CD4-positive, CD25-positive, alpha-beta regulatory T cell (primary cell): ENCODE measurements at regions not wholly inside any gene's neighbourhood (a gene's known extent, or its start where the extent isn't known, plus 50 kb on each side); places are given as distances from the start of the nearest gene placed in this dataset.
A peak's percentile ranks its signal among the peaks of the same experiment; 100 is the strongest.

Experiments
- ATAC-seq, 2 donors: fragments of 150-1000 bp; cut with Tn5 transposase; one replicate each; pipeline ENCODE4 v1.10.0; 2021; ENCODE audit warnings: low read depth in 2 of 2, moderate number of reproducible peaks in 2 of 2, moderate library complexity in 1 of 2
- DNase-seq, 3 donors: peaks; one replicate each; pipeline versions ENCODE4 v3.0.0 to v3.0.0-alpha.2; 2012 to 2022; ENCODE audit warnings: mixed read lengths in 1 of 3
- H3K27ac ChIP-seq: one replicate; pipeline ENCODE4 v1.7.0; 2013; ENCODE audit warnings: mild to moderate bottlenecking, low read length; ENCODE audit not compliant: insufficient read depth, poor library complexity, severe bottlenecking
- H3K27me3 ChIP-seq: one replicate; pipeline ENCODE4 v1.7.0; 2013; ENCODE audit warnings: low read length; ENCODE audit not compliant: control insufficient read depth, insufficient read depth
- H3K36me3 ChIP-seq: one replicate; pipeline ENCODE4 v1.7.0; 2013; ENCODE audit warnings: mild to moderate bottlenecking, low read length, moderate library complexity; ENCODE audit not compliant: control insufficient read depth, insufficient read depth
- H3K4me1 ChIP-seq: 2 replicates; pipeline ENCODE4 v1.7.0; 2013; ENCODE audit warnings: mild to moderate bottlenecking, low read length; ENCODE audit not compliant: insufficient read depth, control insufficient read depth, poor library complexity, severe bottlenecking
- H3K4me3 ChIP-seq: one replicate; pipeline ENCODE4 v1.7.0; 2013; ENCODE audit warnings: low read depth, mild to moderate bottlenecking, low read length, moderate library complexity
- H3K9me3 ChIP-seq, 2 experiments: 1 replicate in 1 of 2; 2 replicates in 1 of 2; pipeline ENCODE4 v1.7.0; 2013; ENCODE audit warnings: low read length in 2 of 2, mild to moderate bottlenecking in 1 of 2, moderate library complexity in 1 of 2; ENCODE audit not compliant: control insufficient read depth in 2 of 2
- H3K27ac Mint-ChIP-seq, 3 donors: one replicate each; pipeline ENCODE4 v1.8.0; 2020 to 2022; ENCODE audit warnings: mild to moderate bottlenecking in 3 of 3, mixed read lengths in 3 of 3, moderate library complexity in 2 of 3
- H3K27me3 Mint-ChIP-seq: one replicate; pipeline ENCODE4 v1.8.0; 2022; ENCODE audit warnings: mild to moderate bottlenecking, mixed read lengths
- H3K36me3 Mint-ChIP-seq: one replicate; pipeline ENCODE4 v1.8.0; 2020; ENCODE audit warnings: mixed read lengths
- H3K4me1 Mint-ChIP-seq, 4 donors: one replicate each; pipeline ENCODE4 v1.8.0; 2020 to 2022; ENCODE audit warnings: mixed read lengths in 4 of 4, mild to moderate bottlenecking in 1 of 4
- H3K4me3 Mint-ChIP-seq, 4 donors: one replicate each; pipeline ENCODE4 v1.8.0; 2020 to 2022; ENCODE audit warnings: mild to moderate bottlenecking in 4 of 4, mixed read lengths in 4 of 4, moderate library complexity in 3 of 4
- H3K9me3 Mint-ChIP-seq, 7 donors: one replicate each; pipeline ENCODE4 v1.8.0; 2020 to 2022; ENCODE audit warnings: mixed read lengths in 7 of 7, mild to moderate bottlenecking in 3 of 7, moderate library complexity in 2 of 7

DNA sequence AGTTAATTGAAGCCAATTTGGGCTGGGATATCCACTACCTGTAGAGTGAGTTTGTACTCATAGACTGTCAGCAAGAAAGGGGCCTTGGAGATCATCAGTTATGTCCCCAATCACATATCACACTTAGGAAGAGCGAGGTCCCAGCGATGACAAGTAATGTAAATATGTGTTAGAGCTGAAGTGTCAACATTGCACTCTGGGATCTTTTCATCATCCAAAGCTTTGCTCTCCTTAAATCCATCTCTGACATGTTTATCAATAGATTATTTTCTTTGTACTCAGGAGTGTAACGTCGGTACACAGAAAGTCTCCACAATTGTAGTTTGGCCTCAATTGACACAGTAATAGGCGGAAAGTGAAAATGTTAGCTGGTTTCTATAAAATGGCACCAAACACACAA lies 113.7 kb upstream of the TPRG1 start:
- Histone ChIP-seq H3K9me3 (peaks cover 0 to 5% of the 10 kb centered on the region in 2 experiments), H3K27me3 (peaks cover 9% of the 10 kb centered on the region), H3K4me3 (no peak overlapping the region), H3K27ac (no peak overlapping the region), H3K4me1 (no peaks in the 10 kb centered on the region), H3K36me3 (no peaks in the 10 kb centered on the region)
- peaks cover 32% of the 10 kb centered on the region for H3K27me3 Mint-ChIP-seq
- H3K4me1 Mint-ChIP-seq: peaks cover 3 to 11% (median 9%) of the 10 kb centered on the region in 4 donors
- DNase-seq: no peak
- H3K27ac Mint-ChIP-seq: no peak overlapping the region
- H3K36me3 Mint-ChIP-seq: no peaks in the 10 kb centered on the region
- no peak for ATAC-seq
- H3K4me3 Mint-ChIP-seq: no peak overlapping the region
- H3K9me3 Mint-ChIP-seq: peaks cover 0 to 27% (median 10%) of the 10 kb centered on the region in 7 donors

DNA sequence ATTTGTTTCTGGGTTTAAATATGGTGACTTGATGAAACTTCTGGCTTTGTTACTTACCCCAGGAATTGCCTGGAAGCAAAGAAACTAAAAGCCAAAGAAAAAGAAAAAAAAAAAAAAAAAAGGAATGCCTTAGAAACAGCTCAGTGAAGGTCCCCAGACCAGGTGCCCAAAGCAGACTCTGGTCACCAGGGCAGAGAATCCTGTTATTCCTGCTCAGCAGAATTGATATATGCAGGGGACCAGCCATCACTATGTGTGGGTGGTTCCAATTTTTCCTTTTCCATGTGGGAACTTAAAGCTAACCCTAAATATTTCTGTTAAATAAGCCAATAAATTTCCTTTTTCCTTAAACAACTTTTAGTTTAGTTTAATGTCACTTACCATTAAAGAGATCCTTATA lies 100.8 kb upstream of the TPRG1 start:
- DNase-seq (no peak), ATAC-seq (no peak)
- no peaks in the 10 kb centered on the region for H3K36me3 Mint-ChIP-seq
- H3K27me3 Mint-ChIP-seq: peaks cover 2% of the 10 kb centered on the region
- Histone ChIP-seq H3K4me1 (no peaks in the 10 kb centered on the region), H3K36me3 (no peaks in the 10 kb centered on the region), H3K4me3 (no peak overlapping the region), H3K27me3 (no peaks in the 10 kb centered on the region), H3K27ac (no peak overlapping the region), H3K9me3 (no peaks in the 10 kb centered on the region)
- H3K4me3 Mint-ChIP-seq: no peak overlapping the region
- no peak overlapping the region for H3K27ac Mint-ChIP-seq
- peaks cover 5 to 12% (median 6%) of the 10 kb centered on the region in 4 donors for H3K4me1 Mint-ChIP-seq
- peaks cover 0 to 14% (median 4%) of the 10 kb centered on the region in 7 donors for H3K9me3 Mint-ChIP-seq

DNA sequence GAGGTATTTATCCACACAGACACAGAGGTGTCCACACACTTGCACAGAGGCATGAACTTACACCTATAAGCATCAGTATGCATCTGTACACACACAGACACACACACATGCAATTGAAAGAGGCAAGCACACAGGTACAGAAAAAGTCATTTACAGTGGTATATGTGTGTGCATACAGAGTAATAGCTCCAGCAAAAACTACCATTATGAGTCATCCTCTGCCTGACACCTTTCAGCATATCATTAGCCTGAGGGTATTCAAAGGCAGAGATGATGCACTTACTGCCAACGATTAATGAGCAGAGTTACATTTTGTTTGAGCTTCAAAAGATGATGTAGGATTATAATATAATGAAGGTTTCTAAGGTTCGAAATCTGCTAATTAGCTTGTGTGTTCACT lies 100.3 kb upstream of the TPRG1 start:
- ATAC-seq (peak; percentile 87 to 93), DNase-seq (peak in 2 of 3 donors; percentile 2 to 63)
- H3K27ac Mint-ChIP-seq: no peak overlapping the region
- peaks cover 5 to 12% (median 6%) of the 10 kb centered on the region in 4 donors for H3K4me1 Mint-ChIP-seq
- Histone ChIP-seq H3K36me3 (no peaks in the 10 kb centered on the region), H3K4me3 (no peak overlapping the region), H3K27me3 (no peaks in the 10 kb centered on the region), H3K27ac (no peak overlapping the region), H3K4me1 (no peaks in the 10 kb centered on the region), H3K9me3 (no peaks in the 10 kb centered on the region)
- H3K4me3 Mint-ChIP-seq: no peak overlapping the region
- H3K27me3 Mint-ChIP-seq: no peaks in the 10 kb centered on the region
- H3K9me3 Mint-ChIP-seq: peaks cover 0 to 14% (median 4%) of the 10 kb centered on the region in 7 donors
- no peaks in the 10 kb centered on the region for H3K36me3 Mint-ChIP-seq

DNA sequence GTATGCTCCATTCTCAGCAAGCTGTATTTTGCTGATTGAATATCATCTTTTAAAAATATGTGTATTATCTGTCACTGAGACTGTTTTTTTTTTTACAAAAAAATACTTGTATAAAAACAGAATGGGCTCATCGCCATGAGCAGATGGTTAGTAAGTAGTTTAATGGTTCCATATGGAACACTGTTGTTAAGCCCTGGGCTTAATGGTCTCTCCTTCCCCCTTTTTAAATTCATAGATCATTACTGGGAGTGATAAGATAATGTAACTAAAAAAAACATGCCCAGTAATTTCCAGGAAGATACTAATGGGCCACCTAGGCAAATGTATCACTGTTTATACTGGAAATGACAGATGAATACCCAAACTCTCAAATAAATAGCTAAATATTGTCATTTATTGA lies 95.3 kb upstream of the TPRG1 start:
- DNase-seq: no peak
- ATAC-seq: no peak
- no peaks in the 10 kb centered on the region for H3K27me3 ChIP-seq
- no peaks in the 10 kb centered on the region for H3K9me3 Mint-ChIP-seq
- peaks cover 0 to 5% (median 4%) of the 10 kb centered on the region in 4 donors for H3K4me1 Mint-ChIP-seq
- H3K36me3 Mint-ChIP-seq: no peaks in the 10 kb centered on the region
- H3K27me3 Mint-ChIP-seq: peaks cover 5% of the 10 kb centered on the region
- H3K27ac ChIP-seq: no peak overlapping the region
- H3K4me1 ChIP-seq: no peaks in the 10 kb centered on the region
- no peak overlapping the region for H3K27ac Mint-ChIP-seq
- no peak overlapping the region for H3K4me3 ChIP-seq
- no peak overlapping the region for H3K4me3 Mint-ChIP-seq
- no peaks in the 10 kb centered on the region for H3K36me3 ChIP-seq
- H3K9me3 ChIP-seq: no peaks in the 10 kb centered on the region

DNA sequence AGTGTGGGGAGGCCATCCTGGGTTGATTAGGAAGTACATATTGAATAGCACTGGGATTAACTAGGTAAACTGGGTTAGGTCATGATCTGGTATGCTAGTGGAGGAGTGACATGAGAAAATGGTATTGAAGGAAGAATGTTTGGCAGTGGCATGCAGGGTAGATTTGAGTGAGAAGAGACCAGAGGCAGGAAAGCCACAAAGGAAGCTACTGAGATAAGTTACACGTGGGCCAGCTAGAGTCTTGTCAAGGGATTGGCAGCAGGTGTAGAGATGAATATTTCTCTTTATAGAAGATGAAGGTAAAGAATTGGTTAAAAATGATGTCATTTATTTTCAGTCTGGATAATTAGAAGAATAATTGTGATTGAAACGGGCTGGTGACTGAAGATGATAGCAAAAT lies 91.0 kb upstream of the TPRG1 start:
- H3K36me3 Mint-ChIP-seq: no peaks in the 10 kb centered on the region
- H3K9me3 Mint-ChIP-seq: no peaks in the 10 kb centered on the region
- H3K27ac Mint-ChIP-seq: no peak overlapping the region
- Histone ChIP-seq H3K27me3 (no peaks in the 10 kb centered on the region), H3K27ac (no peak overlapping the region), H3K4me3 (no peak overlapping the region), H3K9me3 (no peaks in the 10 kb centered on the region), H3K4me1 (no peaks in the 10 kb centered on the region), H3K36me3 (no peaks in the 10 kb centered on the region)
- H3K4me3 Mint-ChIP-seq: no peak overlapping the region
- peak in 1 of 3 donors; percentile 10 for DNase-seq
- ATAC-seq: no peak
- H3K27me3 Mint-ChIP-seq: peaks cover 5% of the 10 kb centered on the region
- no peaks in the 10 kb centered on the region for H3K4me1 Mint-ChIP-seq

DNA sequence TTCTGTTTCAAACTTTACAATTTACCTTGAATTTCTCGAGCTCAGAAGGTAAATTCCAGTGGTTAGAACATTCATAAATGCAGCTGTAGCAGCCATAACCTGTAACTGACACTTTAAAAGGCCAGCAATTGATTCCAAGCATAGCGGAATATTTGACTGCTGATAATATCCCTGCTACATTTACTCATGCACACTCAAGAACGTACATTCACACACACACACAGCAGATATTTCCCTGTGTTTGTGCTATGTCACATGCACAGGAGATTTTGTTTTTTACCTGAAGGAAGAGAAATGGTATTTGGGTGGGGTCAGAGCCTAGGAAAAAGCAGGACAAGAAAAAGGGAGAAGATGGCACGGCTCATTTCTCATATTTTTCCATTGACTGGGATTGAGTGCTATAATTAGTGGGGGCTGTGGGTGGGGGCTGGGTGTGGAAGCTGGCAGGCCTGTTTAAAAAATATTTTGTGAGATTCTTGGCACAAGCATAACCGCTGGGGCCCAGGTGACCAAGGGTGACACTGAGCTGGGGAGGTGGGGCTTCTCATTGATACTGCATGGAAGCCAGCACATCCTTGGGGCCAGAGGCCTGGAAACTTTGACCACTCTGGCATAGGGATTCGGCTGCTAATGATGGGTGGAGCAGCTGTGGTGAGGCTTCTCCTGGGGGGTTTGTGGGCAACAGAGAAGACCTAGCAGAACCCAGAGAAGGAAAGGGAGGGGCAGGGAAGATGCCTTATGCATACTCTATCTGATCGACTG lies 88.9 kb upstream of the TPRG1 start:
- Histone ChIP-seq H3K4me3 (no peak overlapping the region), H3K36me3 (no peaks in the 10 kb centered on the region), H3K27ac (no peak overlapping the region), H3K4me1 (no peaks in the 10 kb centered on the region), H3K9me3 (no peaks in the 10 kb centered on the region), H3K27me3 (no peaks in the 10 kb centered on the region)
- peaks cover 0 to 2% (median 0%) of the 10 kb centered on the region in 7 donors for H3K9me3 Mint-ChIP-seq
- no peak for DNase-seq
- H3K27me3 Mint-ChIP-seq: peaks cover 5% of the 10 kb centered on the region
- H3K27ac Mint-ChIP-seq: no peak overlapping the region
- no peaks in the 10 kb centered on the region for H3K4me1 Mint-ChIP-seq
- H3K4me3 Mint-ChIP-seq: no peak overlapping the region
- ATAC-seq: no peak
- H3K36me3 Mint-ChIP-seq: no peaks in the 10 kb centered on the region

DNA sequence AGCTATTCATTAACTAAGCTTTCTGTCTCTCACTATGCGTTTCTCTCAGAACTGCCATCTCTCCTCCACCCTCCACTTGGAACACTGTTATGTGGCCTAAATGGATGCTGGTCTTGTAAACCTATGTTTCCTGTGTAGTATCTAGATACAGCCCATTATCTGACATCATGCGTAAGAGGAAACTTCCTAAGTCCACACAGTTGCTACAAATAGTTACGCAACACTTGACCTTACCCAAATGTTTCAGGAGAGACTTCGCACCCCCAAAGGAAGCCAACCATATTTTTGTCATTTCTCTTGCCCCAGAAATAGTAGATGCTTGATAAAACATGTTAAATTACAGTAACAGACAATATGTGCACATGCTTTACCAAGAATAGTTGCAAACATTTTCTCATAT lies 87.2 kb upstream of the TPRG1 start:
- no peak for ATAC-seq
- no peaks in the 10 kb centered on the region for H3K4me1 ChIP-seq

DNA sequence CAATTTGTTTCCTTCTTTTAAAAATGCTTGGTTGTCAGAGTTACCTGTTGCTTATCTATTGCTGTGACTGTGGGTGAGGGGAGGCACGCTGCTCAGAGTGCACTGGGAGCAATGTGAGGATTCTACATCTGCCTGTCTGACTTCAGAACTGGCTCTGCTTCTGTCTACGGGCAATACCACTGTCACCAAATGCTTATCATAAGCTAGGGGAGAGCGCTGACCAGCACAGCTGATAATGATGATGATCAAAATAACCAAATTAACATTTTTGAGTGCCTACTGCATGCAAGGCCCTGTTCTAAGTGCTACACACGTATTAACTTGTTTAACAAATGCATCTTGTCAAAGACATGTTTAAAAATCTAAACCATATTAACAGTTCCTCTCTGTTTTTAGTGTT lies 79.2 kb upstream of the TPRG1 start:
- H3K4me1 Mint-ChIP-seq: no peaks in the 10 kb centered on the region
- H3K27me3 Mint-ChIP-seq: peaks cover 22% of the 10 kb centered on the region
- no peak overlapping the region for H3K4me3 Mint-ChIP-seq
- DNase-seq (no peak), ATAC-seq (no peak)
- no peak overlapping the region for H3K27ac Mint-ChIP-seq
- Histone ChIP-seq H3K9me3 (no peaks in the 10 kb centered on the region), H3K36me3 (no peaks in the 10 kb centered on the region), H3K27ac (no peak overlapping the region), H3K27me3 (no peaks in the 10 kb centered on the region), H3K4me1 (no peaks in the 10 kb centered on the region), H3K4me3 (no peak overlapping the region)
- H3K9me3 Mint-ChIP-seq: peaks cover 0 to 7% (median 0%) of the 10 kb centered on the region in 7 donors
- no peaks in the 10 kb centered on the region for H3K36me3 Mint-ChIP-seq

More for the DNA sequence above, 87.2 kb upstream of the TPRG1 start:
- Histone ChIP-seq H3K9me3 (no peaks in the 10 kb centered on the region), H3K27me3 (no peaks in the 10 kb centered on the region), H3K36me3 (no peaks in the 10 kb centered on the region), H3K4me3 (no peak overlapping the region), H3K27ac (no peak overlapping the region)
- Mint-ChIP-seq H3K4me1 (no peaks in the 10 kb centered on the region), H3K27me3 (peaks cover 4% of the 10 kb centered on the region), H3K36me3 (no peaks in the 10 kb centered on the region), H3K4me3 (no peak overlapping the region), H3K9me3 (peaks cover 0 to 7% (median 0%) of the 10 kb centered on the region in 7 donors), H3K27ac (no peak overlapping the region)
- no peak for DNase-seq
